Breast epithelium (tissue), 3 donors: ENCODE measurements at regions not wholly inside any gene's neighbourhood (a gene's known extent, or its start where the extent isn't known, plus 50 kb on each side); places are given as distances from the start of the nearest gene placed in this dataset.

ENCODE experiments used
- CTCF ChIP-seq, 3 donors: fragments of 450-650 bp; IDR thresholded peaks; one replicate each; pipeline ENCODE4 v1.5.1; 2016 to 2017; ENCODE audit warnings: antibody characterized with exemption in 3 of 3, mild to moderate bottlenecking in 3 of 3, moderate library complexity in 3 of 3
- POLR2A ChIP-seq: fragments of 450-650 bp; IDR thresholded peaks from one replicate; pipeline ENCODE4 v1.6.1; 2016; ENCODE audit warnings: antibody characterized with exemption, mild to moderate bottlenecking, moderate library complexity
- POLR2AphosphoS5 ChIP-seq, 3 donors: sonication (generic); formaldehyde crosslinking; IDR thresholded peaks; one replicate each; pipeline ENCODE4 v1.6.1; 2017; ENCODE audit warnings: antibody characterized with exemption in 3 of 3

DNA sequence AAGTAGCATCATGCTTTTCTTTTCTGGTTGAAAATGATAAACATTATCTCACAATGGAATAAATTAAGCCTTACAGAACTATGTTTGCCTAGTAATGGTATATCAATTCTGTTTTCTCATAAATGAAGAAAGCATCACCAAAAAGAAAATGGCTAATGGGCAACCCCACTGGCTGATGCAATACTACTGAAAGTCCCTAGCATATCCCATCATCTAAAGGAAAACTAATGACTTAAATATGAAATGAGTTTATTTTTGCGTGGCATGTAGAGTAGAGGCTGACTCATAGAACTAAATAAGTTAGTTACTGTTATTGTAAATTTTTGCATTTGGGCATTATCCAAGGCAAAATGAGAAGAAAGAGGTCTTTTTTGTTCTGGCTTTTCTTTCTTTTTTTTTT lies 1156.3 kb upstream of the SEL1L start:
- TF ChIP-seq CTCF (IDR thresholded peaks at IDR 0.05) (no peak), POLR2A (no peak), POLR2AphosphoS5 (IDR thresholded peaks at IDR 0.05) (no peak)
